Renal cortex interstitium (tissue), 11 donors: ENCODE measurements at regions not wholly inside any gene's neighbourhood (a gene's known extent, or its start where the extent isn't known, plus 50 kb on each side); places are given as distances from the start of the nearest gene placed in this dataset.
"Not testable (repeated sequence)": the region's sequence is repeated elsewhere in the genome, so short reads cannot be mapped to it uniquely, and the experiment has no call there.

Source experiments
- DNase-seq, 11 donors: peaks; one replicate each; pipeline ENCODE4 v3.0.0-alpha.2; 2013; ENCODE audit warnings: low read depth in 9 of 11, low spot score in 4 of 11; ENCODE audit errors: extremely low read depth in 1 of 11

- no peak for DNase-seq
Observed at GRCh38 chr9:25129537-25129936, 548.7 kb downstream of the TUSC1 start.

GRCh38 chr9:25121811-25122210 lies 556.4 kb downstream of the TUSC1 start:
- no peak for DNase-seq

GRCh38 chr9:25119041-25119440 lies 559.2 kb downstream of the TUSC1 start:
- DNase-seq = no peak

GRCh38 chr9:25117791-25118190 lies 560.5 kb downstream of the TUSC1 start:
- no peak for DNase-seq

GRCh38 chr9:25102204-25102603 lies 556.5 kb upstream of the IZUMO3 start:
- DNase-seq = not testable (repeated sequence)

- no peak for DNase-seq
Observed at GRCh38 chr9:25094518-25094917, 548.8 kb upstream of the IZUMO3 start.

- no peak for DNase-seq
Observed at GRCh38 chr9:25078202-25078601, 532.5 kb upstream of the IZUMO3 start.

- no peak for DNase-seq
Observed at GRCh38 chr9:25048098-25048724, 502.5 kb upstream of the IZUMO3 start.

GRCh38 chr9:25045469-25045868 lies 499.8 kb upstream of the IZUMO3 start:
- not testable (repeated sequence) for DNase-seq

- DNase-seq = no peak
Observed at GRCh38 chr9:25029743-25030142, 484.0 kb upstream of the IZUMO3 start.

GRCh38 chr9:25025686-25026085 lies 480.0 kb upstream of the IZUMO3 start:
- no peak for DNase-seq

GRCh38 chr9:25025156-25025555 lies 479.5 kb upstream of the IZUMO3 start:
- no peak for DNase-seq

GRCh38 chr9:25017779-25018178 lies 472.1 kb upstream of the IZUMO3 start:
- DNase-seq = no peak

- no peak for DNase-seq
Observed at GRCh38 chr9:25010027-25010662, 464.4 kb upstream of the IZUMO3 start.

- no peak for DNase-seq
Observed at GRCh38 chr9:25003686-25004085, 458.0 kb upstream of the IZUMO3 start.

GRCh38 chr9:24986331-24986730 lies 440.6 kb upstream of the IZUMO3 start:
- peak in 4 of 11 donors; percentile 2 to 7 (median 3) for DNase-seq

GRCh38 chr9:24970780-24971179 lies 425.1 kb upstream of the IZUMO3 start:
- DNase-seq = not testable (repeated sequence)

- no peak for DNase-seq
Observed at GRCh38 chr9:24961762-24962161, 416.1 kb upstream of the IZUMO3 start.

GRCh38 chr9:24953070-24953469 lies 407.4 kb upstream of the IZUMO3 start:
- no peak for DNase-seq

- no peak for DNase-seq
Observed at GRCh38 chr9:24939109-24939850, 393.6 kb upstream of the IZUMO3 start.
